WTC11 (cell line): ENCODE measurements at regions not wholly inside any gene's neighbourhood (a gene's known extent, or its start where the extent isn't known, plus 50 kb on each side); places are given as distances from the start of the nearest gene placed in this dataset.

Source experiments
- ATAC-seq: fragments of 200-7000 bp; cut with Tn5 transposase; 2 replicates; pipeline ENCODE4 v1.10.0; 2021; ENCODE audit warnings: mild to moderate bottlenecking, moderate library complexity
- CTCF ChIA-PET: fragments of 300-600 bp; sonication (Branson Sonifier 250); formaldehyde crosslinking; loops from one replicate; lab custom pipeline; 2021; ENCODE audit warnings: antibody characterized with exemption; lab: Charles Lee
- POLR2A ChIA-PET: fragments of 350-600 bp; sonication (Branson Sonifier 250); formaldehyde crosslinking; loops from one replicate; lab custom pipeline; 2021; ENCODE audit warnings: antibody characterized with exemption; lab: Charles Lee
- DNase-seq: peaks from one replicate; pipeline ENCODE4 v3.0.0; 2021; ENCODE audit warnings: low spot score
- H3K27ac Mint-ChIP-seq: 2 replicates; pipeline ENCODE4 v1.8.0; 2021; ENCODE audit warnings: mixed read lengths
- H3K27me3 Mint-ChIP-seq: 2 replicates; pipeline ENCODE4 v1.8.0; 2021; ENCODE audit warnings: low read depth, mild to moderate bottlenecking, moderate library complexity, mixed read lengths
- H3K36me3 Mint-ChIP-seq: 2 replicates; pipeline ENCODE4 v1.8.0; 2021; ENCODE audit warnings: mixed read lengths
- H3K4me1 Mint-ChIP-seq: 2 replicates; pipeline ENCODE4 v1.8.0; 2022; ENCODE audit warnings: mixed read lengths
- H3K4me3 Mint-ChIP-seq: 2 replicates; pipeline ENCODE4 v1.8.0; 2021; ENCODE audit warnings: mild to moderate bottlenecking, moderate library complexity, mixed read lengths
- H3K9me3 Mint-ChIP-seq: 2 replicates; pipeline ENCODE4 v1.8.0; 2021; ENCODE audit warnings: mixed read lengths
- EMX1 ChIP-seq: fragments of 250-450 bp; sonication (Bioruptor Pico); IDR thresholded peaks from 2 replicates; pipeline ENCODE4 v1.8.0; 2021; ENCODE audit warnings: mild to moderate bottlenecking
- FOXP4 ChIP-seq: sonication (generic); formaldehyde crosslinking; IDR thresholded peaks from 2 replicates; pipeline ENCODE4 v1.8.0; 2022; ENCODE audit warnings: mild to moderate bottlenecking, missing genetic modification reagents
- HMGA2 ChIP-seq: fragments of 250-450 bp; sonication (Bioruptor Pico); IDR thresholded peaks from 2 replicates; pipeline ENCODE4 v1.4.0; 2021; ENCODE audit warnings: mild to moderate bottlenecking, moderate library complexity
- IRF2 ChIP-seq: sonication (generic); formaldehyde crosslinking; IDR thresholded peaks from 2 replicates; pipeline ENCODE4 v1.8.0; 2022; ENCODE audit warnings: low read depth, missing genetic modification reagents, borderline replicate concordance
- JAZF1 ChIP-seq: fragments of 250-450 bp; sonication (Bioruptor Pico); IDR thresholded peaks from 2 replicates; pipeline ENCODE4 v1.9.0; 2021; ENCODE audit warnings: moderate library complexity, mild to moderate bottlenecking, inconsistent platforms
- PRRX2 ChIP-seq: fragments of 250-450 bp; sonication (Bioruptor Pico); IDR thresholded peaks from 2 replicates; pipeline ENCODE4 v1.8.0; 2021; ENCODE audit warnings: mild to moderate bottlenecking
- RELA ChIP-seq: sonication (generic); formaldehyde crosslinking; IDR thresholded peaks from 2 replicates; pipeline ENCODE4 v1.8.1; 2022; ENCODE audit warnings: missing genetic modification reagents, mild to moderate bottlenecking, borderline replicate concordance
- SMAD3 ChIP-seq: sonication (generic); formaldehyde crosslinking; IDR thresholded peaks from 2 replicates; pipeline ENCODE4 v1.8.0; 2022; ENCODE audit warnings: missing genetic modification reagents, mild to moderate bottlenecking, borderline replicate concordance
- SMAD4 ChIP-seq: sonication (generic); formaldehyde crosslinking; IDR thresholded peaks from 2 replicates; pipeline ENCODE4 v1.8.0; 2022; ENCODE audit warnings: mild to moderate bottlenecking, missing genetic modification reagents
- TEAD1 ChIP-seq: sonication (generic); formaldehyde crosslinking; IDR thresholded peaks from 2 replicates; pipeline ENCODE4 v1.8.0; 2022; ENCODE audit warnings: mild to moderate bottlenecking, missing genetic modification reagents
- TP53 ChIP-seq: sonication (generic); formaldehyde crosslinking; IDR thresholded peaks from 2 replicates; pipeline ENCODE4 v1.8.1; 2023; ENCODE audit warnings: mild to moderate bottlenecking, missing genetic modification reagents
- ZMAT4 ChIP-seq: fragments of 250-450 bp; sonication (Bioruptor Pico); IDR thresholded peaks from 2 replicates; pipeline ENCODE4 v1.9.0; 2021; ENCODE audit warnings: mild to moderate bottlenecking
- ZNF121 ChIP-seq: sonication (generic); formaldehyde crosslinking; IDR thresholded peaks from 2 replicates; pipeline ENCODE4 v1.8.0; 2023; ENCODE audit warnings: missing genetic modification reagents
- ZNF263 ChIP-seq: sonication (generic); formaldehyde crosslinking; IDR thresholded peaks from 2 replicates; pipeline ENCODE4 v1.8.1; 2022; ENCODE audit warnings: low read depth, mild to moderate bottlenecking, moderate library complexity, missing genetic modification reagents
- ZNF416 ChIP-seq: fragments of 250-450 bp; sonication (Bioruptor Pico); IDR thresholded peaks from 2 replicates; pipeline ENCODE4 v1.9.0; 2021; ENCODE audit warnings: mild to moderate bottlenecking, inconsistent platforms
- ZNF425 ChIP-seq: fragments of 250-450 bp; sonication (Bioruptor Pico); conservative IDR thresholded peaks from 2 replicates; pipeline ENCODE4 v1.9.0; 2021; ENCODE audit warnings: mild to moderate bottlenecking
- ZSCAN18 ChIP-seq: fragments of 250-450 bp; sonication (Bioruptor Pico); IDR thresholded peaks from 2 replicates; pipeline ENCODE4 v2.1.2; 2022; ENCODE audit warnings: mild to moderate bottlenecking, moderate library complexity
- TF ChIP-seq, protein P1 (sequence below): sonication (generic); formaldehyde crosslinking; IDR thresholded peaks from 2 replicates; pipeline ENCODE4 v1.8.1; 2023; ENCODE audit warnings: mild to moderate bottlenecking, missing genetic modification reagents, borderline replicate concordance
- TF ChIP-seq, protein P2 (sequence below): fragments of 250-450 bp; sonication (Bioruptor Pico); IDR thresholded peaks from 2 replicates; pipeline ENCODE4 v1.9.0; 2021; ENCODE audit warnings: mild to moderate bottlenecking
- TF ChIP-seq, protein P3 (sequence below): sonication (generic); formaldehyde crosslinking; IDR thresholded peaks from 2 replicates; pipeline ENCODE4 v1.8.1; 2022; ENCODE audit warnings: missing genetic modification reagents, borderline replicate concordance

DNA sequence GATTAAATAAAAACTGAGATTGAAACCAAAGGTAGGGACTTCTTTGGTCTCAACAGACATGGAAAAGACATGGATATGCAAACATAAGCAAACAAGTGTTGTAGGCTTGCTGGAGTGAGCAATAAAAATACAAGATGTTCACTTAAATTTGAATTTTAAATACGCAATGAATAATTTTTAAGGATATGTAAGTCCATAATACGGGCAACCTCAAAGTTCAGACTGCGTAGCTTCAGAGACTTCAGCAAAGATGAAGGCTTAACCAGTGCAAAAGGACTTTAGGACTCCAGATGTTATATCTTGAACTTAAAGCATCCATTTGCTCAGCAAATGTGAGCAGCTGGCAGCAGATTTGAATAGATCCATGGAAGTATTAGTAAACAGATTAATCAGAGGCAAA is 549.3 kb downstream of the ARAP2 start (continued):
- TF ChIP-seq, protein P1, sequence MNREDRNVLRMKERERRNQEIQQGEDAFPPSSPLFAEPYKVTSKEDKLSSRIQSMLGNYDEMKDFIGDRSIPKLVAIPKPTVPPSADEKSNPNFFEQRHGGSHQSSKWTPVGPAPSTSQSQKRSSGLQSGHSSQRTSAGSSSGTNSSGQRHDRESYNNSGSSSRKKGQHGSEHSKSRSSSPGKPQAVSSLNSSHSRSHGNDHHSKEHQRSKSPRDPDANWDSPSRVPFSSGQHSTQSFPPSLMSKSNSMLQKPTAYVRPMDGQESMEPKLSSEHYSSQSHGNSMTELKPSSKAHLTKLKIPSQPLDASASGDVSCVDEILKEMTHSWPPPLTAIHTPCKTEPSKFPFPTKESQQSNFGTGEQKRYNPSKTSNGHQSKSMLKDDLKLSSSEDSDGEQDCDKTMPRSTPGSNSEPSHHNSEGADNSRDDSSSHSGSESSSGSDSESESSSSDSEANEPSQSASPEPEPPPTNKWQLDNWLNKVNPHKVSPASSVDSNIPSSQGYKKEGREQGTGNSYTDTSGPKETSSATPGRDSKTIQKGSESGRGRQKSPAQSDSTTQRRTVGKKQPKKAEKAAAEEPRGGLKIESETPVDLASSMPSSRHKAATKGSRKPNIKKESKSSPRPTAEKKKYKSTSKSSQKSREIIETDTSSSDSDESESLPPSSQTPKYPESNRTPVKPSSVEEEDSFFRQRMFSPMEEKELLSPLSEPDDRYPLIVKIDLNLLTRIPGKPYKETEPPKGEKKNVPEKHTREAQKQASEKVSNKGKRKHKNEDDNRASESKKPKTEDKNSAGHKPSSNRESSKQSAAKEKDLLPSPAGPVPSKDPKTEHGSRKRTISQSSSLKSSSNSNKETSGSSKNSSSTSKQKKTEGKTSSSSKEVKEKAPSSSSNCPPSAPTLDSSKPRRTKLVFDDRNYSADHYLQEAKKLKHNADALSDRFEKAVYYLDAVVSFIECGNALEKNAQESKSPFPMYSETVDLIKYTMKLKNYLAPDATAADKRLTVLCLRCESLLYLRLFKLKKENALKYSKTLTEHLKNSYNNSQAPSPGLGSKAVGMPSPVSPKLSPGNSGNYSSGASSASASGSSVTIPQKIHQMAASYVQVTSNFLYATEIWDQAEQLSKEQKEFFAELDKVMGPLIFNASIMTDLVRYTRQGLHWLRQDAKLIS, result no peak
- TF ChIP-seq ZNF263 (CRISPR knock-in tag), result no peak
- no peak for TF ChIP-seq ZSCAN18 (CRISPR knock-in tag)
- TF ChIP-seq HMGA2, result no peak
- TF ChIP-seq ZNF425 (CRISPR knock-in tag), result no peak
- TF ChIP-seq ZNF121 (CRISPR knock-in tag), result no peak
- TF ChIP-seq TP53 (CRISPR knock-in tag), result no peak

GRCh38 chr4:35695421-35695820 is 548.9 kb downstream of the ARAP2 start:
- H3K27me3 Mint-ChIP-seq, result no peaks in the 10 kb centered on the region
- POLR2A ChIA-PET, result no interaction called here
- no peak overlapping the region for H3K4me3 Mint-ChIP-seq
- no peak overlapping the region for H3K27ac Mint-ChIP-seq
- peaks cover 12% of the 10 kb centered on the region for H3K9me3 Mint-ChIP-seq
- CTCF ChIA-PET, result no interaction called here
- no peak for TF ChIP-seq ZNF263 (CRISPR knock-in tag)
- no peak for TF ChIP-seq SMAD3 (CRISPR knock-in tag)
- no peak for TF ChIP-seq ZNF416 (CRISPR knock-in tag)
- no peak for TF ChIP-seq SMAD4 (CRISPR knock-in tag)
- TF ChIP-seq, all 79 proteins: peak for 0
- Mint-ChIP-seq H3K4me1 (no peaks in the 10 kb centered on the region), H3K36me3 (no peaks in the 10 kb centered on the region)
- DNase-seq (no peak), ATAC-seq (no peak)

- Mint-ChIP-seq H3K27me3 (no peaks in the 10 kb centered on the region), H3K4me3 (no peak overlapping the region), H3K9me3 (peaks cover 12% of the 10 kb centered on the region), H3K4me1 (no peaks in the 10 kb centered on the region), H3K27ac (no peak overlapping the region), H3K36me3 (no peaks in the 10 kb centered on the region)
- DNase-seq (no peak), ATAC-seq (no peak)
- ChIA-PET POLR2A (no interaction called here), CTCF (no interaction called here)
- TF ChIP-seq RELA (no peak), ZMAT4 (CRISPR knock-in tag) (no peak), EMX1 (CRISPR knock-in tag) (no peak), IRF2 (CRISPR knock-in tag) (no peak), TEAD1 (CRISPR knock-in tag) (no peak), FOXP4 (CRISPR knock-in tag) (no peak), PRRX2 (CRISPR knock-in tag) (no peak), JAZF1 (no peak)
- TF ChIP-seq, protein P2, sequence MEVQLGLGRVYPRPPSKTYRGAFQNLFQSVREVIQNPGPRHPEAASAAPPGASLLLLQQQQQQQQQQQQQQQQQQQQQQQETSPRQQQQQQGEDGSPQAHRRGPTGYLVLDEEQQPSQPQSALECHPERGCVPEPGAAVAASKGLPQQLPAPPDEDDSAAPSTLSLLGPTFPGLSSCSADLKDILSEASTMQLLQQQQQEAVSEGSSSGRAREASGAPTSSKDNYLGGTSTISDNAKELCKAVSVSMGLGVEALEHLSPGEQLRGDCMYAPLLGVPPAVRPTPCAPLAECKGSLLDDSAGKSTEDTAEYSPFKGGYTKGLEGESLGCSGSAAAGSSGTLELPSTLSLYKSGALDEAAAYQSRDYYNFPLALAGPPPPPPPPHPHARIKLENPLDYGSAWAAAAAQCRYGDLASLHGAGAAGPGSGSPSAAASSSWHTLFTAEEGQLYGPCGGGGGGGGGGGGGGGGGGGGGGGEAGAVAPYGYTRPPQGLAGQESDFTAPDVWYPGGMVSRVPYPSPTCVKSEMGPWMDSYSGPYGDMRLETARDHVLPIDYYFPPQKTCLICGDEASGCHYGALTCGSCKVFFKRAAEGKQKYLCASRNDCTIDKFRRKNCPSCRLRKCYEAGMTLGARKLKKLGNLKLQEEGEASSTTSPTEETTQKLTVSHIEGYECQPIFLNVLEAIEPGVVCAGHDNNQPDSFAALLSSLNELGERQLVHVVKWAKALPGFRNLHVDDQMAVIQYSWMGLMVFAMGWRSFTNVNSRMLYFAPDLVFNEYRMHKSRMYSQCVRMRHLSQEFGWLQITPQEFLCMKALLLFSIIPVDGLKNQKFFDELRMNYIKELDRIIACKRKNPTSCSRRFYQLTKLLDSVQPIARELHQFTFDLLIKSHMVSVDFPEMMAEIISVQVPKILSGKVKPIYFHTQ (CRISPR knock-in tag), result no peak
- TF ChIP-seq, protein P3, sequence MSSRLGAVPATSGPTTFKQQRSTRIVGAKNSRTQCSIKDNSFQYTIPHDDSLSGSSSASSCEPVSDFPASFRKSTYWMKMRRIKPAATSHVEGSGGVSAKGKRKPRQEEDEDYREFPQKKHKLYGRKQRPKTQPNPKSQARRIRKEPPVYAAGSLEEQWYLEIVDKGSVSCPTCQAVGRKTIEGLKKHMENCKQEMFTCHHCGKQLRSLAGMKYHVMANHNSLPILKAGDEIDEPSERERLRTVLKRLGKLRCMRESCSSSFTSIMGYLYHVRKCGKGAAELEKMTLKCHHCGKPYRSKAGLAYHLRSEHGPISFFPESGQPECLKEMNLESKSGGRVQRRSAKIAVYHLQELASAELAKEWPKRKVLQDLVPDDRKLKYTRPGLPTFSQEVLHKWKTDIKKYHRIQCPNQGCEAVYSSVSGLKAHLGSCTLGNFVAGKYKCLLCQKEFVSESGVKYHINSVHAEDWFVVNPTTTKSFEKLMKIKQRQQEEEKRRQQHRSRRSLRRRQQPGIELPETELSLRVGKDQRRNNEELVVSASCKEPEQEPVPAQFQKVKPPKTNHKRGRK (CRISPR knock-in tag), result no peak
Measured at GRCh38 chr4:35697210-35697736, 547.0 kb downstream of the ARAP2 start.
